ENCODE measurements at regions not wholly inside any gene's neighbourhood (a gene's known extent, or its start where the extent isn't known, plus 50 kb on each side); places are given as distances from the start of the nearest gene placed in this dataset.
"Not testable (repeated sequence)": the region's sequence is repeated elsewhere in the genome, so short reads cannot be mapped to it uniquely, and the experiment has no call there.

GRCh38 chr9:79403495-79403894, 168.3 kb upstream of the TLE4 start:
- DNase-seq = no peak

- no peak for DNase-seq
Observed at GRCh38 chr9:79408200-79408599, 163.6 kb upstream of the TLE4 start.

- DNase-seq = no peak
Observed at GRCh38 chr9:79408617-79409016, 163.1 kb upstream of the TLE4 start.

GRCh38 chr9:79409182-79409823, 162.5 kb upstream of the TLE4 start:
- DNase-seq = no peak

- no peak for DNase-seq
Observed at GRCh38 chr9:79425840-79426239, 145.9 kb upstream of the TLE4 start.

GRCh38 chr9:79428422-79428821, 143.3 kb upstream of the TLE4 start:
- DNase-seq = no peak

GRCh38 chr9:79430619-79431018, 141.1 kb upstream of the TLE4 start:
- no peak for DNase-seq

- DNase-seq = no peak
Observed at GRCh38 chr9:79431019-79431679, 140.6 kb upstream of the TLE4 start.

GRCh38 chr9:79432485-79432884, 139.3 kb upstream of the TLE4 start:
- no peak for DNase-seq

GRCh38 chr9:79433703-79434102, 138.1 kb upstream of the TLE4 start:
- no peak for DNase-seq

- not testable (repeated sequence) for DNase-seq
Observed at GRCh38 chr9:79439221-79439620, 132.5 kb upstream of the TLE4 start.

- DNase-seq = no peak
Observed at GRCh38 chr9:79446523-79447307, 125.0 kb upstream of the TLE4 start.

GRCh38 chr9:79447308-79447605, 124.5 kb upstream of the TLE4 start:
- DNase-seq = no peak

- no peak for DNase-seq
Observed at GRCh38 chr9:79447762-79448161, 124.0 kb upstream of the TLE4 start.

- DNase-seq = no peak
Observed at GRCh38 chr9:79452265-79452664, 119.5 kb upstream of the TLE4 start.

GRCh38 chr9:79461712-79462111, 110.1 kb upstream of the TLE4 start:
- DNase-seq = no peak

GRCh38 chr9:79465156-79465555, 106.6 kb upstream of the TLE4 start:
- DNase-seq = no peak

GRCh38 chr9:79469164-79469563, 102.6 kb upstream of the TLE4 start:
- no peak for DNase-seq

- no peak for DNase-seq
Observed at GRCh38 chr9:79470954-79471353, 100.8 kb upstream of the TLE4 start.

- DNase-seq = no peak
Observed at GRCh38 chr9:79471580-79472543, 99.9 kb upstream of the TLE4 start.

GRCh38 chr9:79473704-79474103, 98.1 kb upstream of the TLE4 start:
- DNase-seq = no peak

- DNase-seq = no peak
Observed at GRCh38 chr9:79477241-79477840, 94.4 kb upstream of the TLE4 start.
